ENCODE measurements at regions not wholly inside any gene's neighbourhood (a gene's known extent, or its start where the extent isn't known, plus 50 kb on each side); places are given as distances from the start of the nearest gene placed in this dataset.

GRCh38 chr20:17872959-17873358 is 95.6 kb downstream of the SNX5 start:
- TF ChIP-seq CTCF (conservative IDR thresholded peaks at IDR 0.05; ENCODE audit: low read depth, low read length) (no peak), POLR2A (IDR thresholded peaks at IDR 0.05; ENCODE audit: low read depth, low read length) (no peak), RAD21 (IDR thresholded peaks at IDR 0.05; ENCODE audit: low read length) (no peak), USF2 (IDR thresholded peaks at IDR 0.05; ENCODE audit: low read depth, low read length) (no peak), CHD1 (IDR thresholded peaks at IDR 0.05; ENCODE audit: low read depth, low read length) (no peak), RFX5 (IDR thresholded peaks at IDR 0.05; ENCODE audit: low read depth, low read length) (no peak), NFE2L2 (IDR thresholded peaks at IDR 0.05; ENCODE audit: low read depth, low read length) (no peak), MAFK (IDR thresholded peaks at IDR 0.05; ENCODE audit: low read depth, low read length) (no peak), ELK1 (IDR thresholded peaks at IDR 0.05; ENCODE audit: borderline replicate concordance, low read depth, low read length) (no peak), MAZ (IDR thresholded peaks at IDR 0.05; ENCODE audit: borderline replicate concordance, low read depth, low read length) (no peak)

All from IMR-90 (cell line).